Tibial artery (tissue), 4 donors: ENCODE measurements at regions not wholly inside any gene's neighbourhood (a gene's known extent, or its start where the extent isn't known, plus 50 kb on each side); places are given as distances from the start of the nearest gene placed in this dataset.
A peak's percentile ranks its signal among the peaks of the same experiment; 100 is the strongest.

Experiments
- DNase-seq, 2 donors: peaks; one replicate each; pipeline ENCODE4 v3.0.0-alpha.2; 2019
- H3K27ac ChIP-seq, 2 donors: fragments of 200-600 bp; sonication (generic) in 1 of 2; 1 replicate in 1 of 2; 2 replicates in 1 of 2; pipeline ENCODE4 v1.5.1; 2018 to 2019; ENCODE audit warnings: mild to moderate bottlenecking in 1 of 2
- H3K27me3 ChIP-seq, 2 donors: fragments of 200-600 bp; sonication (generic) in 1 of 2; one replicate each; pipeline versions ENCODE4 v1.5.1 to v1.6.0; 2016 to 2019
- H3K36me3 ChIP-seq, 3 donors: fragments of 200-600 bp; sonication (generic) in 2 of 3; one replicate each; pipeline ENCODE4 v1.5.1; 2016 to 2019; ENCODE audit warnings: mild to moderate bottlenecking in 2 of 3
- H3K4me1 ChIP-seq, 4 donors: fragments of 200-600 bp; sonication (generic) in 2 of 4; 1 replicate in 3 of 4; 2 replicates in 1 of 4; pipeline ENCODE4 v1.5.1; 2016 to 2019
- H3K4me3 ChIP-seq, 2 donors: fragments of 200-600 bp; sonication (generic) in 1 of 2; 1 replicate in 1 of 2; 2 replicates in 1 of 2; pipeline ENCODE4 v1.5.1; 2018 to 2019; ENCODE audit warnings: mild to moderate bottlenecking in 2 of 2
- H3K9me3 ChIP-seq, 3 donors: fragments of 200-600 bp; sonication (generic) in 1 of 3; one replicate each; pipeline ENCODE4 v1.5.1; 2016 to 2019
- intact Hi-C: fragments of 100-400 bp; cut with DNase I; formaldehyde crosslinking; loops from one replicate; pipeline ENCODE4 v1.15.0; 2023; ENCODE audit warnings: low total_unique reads
- TF ChIP-seq, protein P1 (sequence below), 2 experiments: fragments of 200-600 bp in 1 of 2; fragments of 450-650 bp in 1 of 2; IDR thresholded peaks; one replicate each; pipeline ENCODE4 v1.5.1; 2017 to 2019; ENCODE audit warnings: antibody characterized with exemption in 2 of 2, mild to moderate bottlenecking in 1 of 2, moderate library complexity in 1 of 2

- TF ChIP-seq, protein P1, sequence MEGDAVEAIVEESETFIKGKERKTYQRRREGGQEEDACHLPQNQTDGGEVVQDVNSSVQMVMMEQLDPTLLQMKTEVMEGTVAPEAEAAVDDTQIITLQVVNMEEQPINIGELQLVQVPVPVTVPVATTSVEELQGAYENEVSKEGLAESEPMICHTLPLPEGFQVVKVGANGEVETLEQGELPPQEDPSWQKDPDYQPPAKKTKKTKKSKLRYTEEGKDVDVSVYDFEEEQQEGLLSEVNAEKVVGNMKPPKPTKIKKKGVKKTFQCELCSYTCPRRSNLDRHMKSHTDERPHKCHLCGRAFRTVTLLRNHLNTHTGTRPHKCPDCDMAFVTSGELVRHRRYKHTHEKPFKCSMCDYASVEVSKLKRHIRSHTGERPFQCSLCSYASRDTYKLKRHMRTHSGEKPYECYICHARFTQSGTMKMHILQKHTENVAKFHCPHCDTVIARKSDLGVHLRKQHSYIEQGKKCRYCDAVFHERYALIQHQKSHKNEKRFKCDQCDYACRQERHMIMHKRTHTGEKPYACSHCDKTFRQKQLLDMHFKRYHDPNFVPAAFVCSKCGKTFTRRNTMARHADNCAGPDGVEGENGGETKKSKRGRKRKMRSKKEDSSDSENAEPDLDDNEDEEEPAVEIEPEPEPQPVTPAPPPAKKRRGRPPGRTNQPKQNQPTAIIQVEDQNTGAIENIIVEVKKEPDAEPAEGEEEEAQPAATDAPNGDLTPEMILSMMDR (IDR thresholded peaks at IDR 0.05): peak; percentile 87 to 90
- H3K27me3 ChIP-seq: no peaks in the 10 kb centered on the region
- H3K27ac ChIP-seq: peak overlapping the region; percentile 42 to 43
- peaks cover 0 to 14% (median 8%) of the 10 kb centered on the region in 4 donors for H3K4me1 ChIP-seq
- DNase-seq: peak; percentile 81 to 89
- H3K9me3 ChIP-seq: peaks cover 0 to 9% (median 0%) of the 10 kb centered on the region in 3 donors
- intact Hi-C loops: loop anchor here (10.0 kb wide), 3 partner anchors 361 to 981 kb away; partner anchors contain the start of gene DUSP10
- H3K4me3 ChIP-seq: peak overlapping the region; percentile 5 to 35
- no peaks in the 10 kb centered on the region for H3K36me3 ChIP-seq
Measured at GRCh38 chr1:222455188-222455879, 92.6 kb downstream of the HHIPL2 start.

DNA sequence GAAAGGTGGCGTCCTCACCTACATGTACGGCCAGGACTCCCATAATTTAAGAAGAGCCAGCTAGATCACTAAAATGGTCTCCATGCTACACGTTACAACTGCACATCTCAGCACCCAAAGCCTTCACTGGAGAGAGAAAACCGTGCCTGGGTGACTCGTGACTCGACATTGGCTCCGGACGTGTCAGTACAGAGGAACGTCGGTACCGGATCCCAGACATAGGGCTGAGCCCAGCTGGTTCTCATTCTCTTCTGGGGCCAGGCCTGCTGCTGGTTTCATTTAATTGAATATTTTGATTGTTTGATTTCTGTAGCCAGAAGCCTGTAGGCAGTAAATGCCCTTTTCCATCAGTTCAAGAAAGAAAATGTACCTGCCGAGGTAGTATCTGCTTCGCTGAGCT is 93.1 kb downstream of the HHIPL2 start:
- Histone ChIP-seq H3K36me3 (no peaks in the 10 kb centered on the region), H3K4me3 (peak overlapping the region; percentile 5 to 35), H3K4me1 (peaks cover 0 to 14% (median 8%) of the 10 kb centered on the region in 4 donors), H3K27me3 (no peaks in the 10 kb centered on the region), H3K9me3 (peaks cover 0 to 9% (median 0%) of the 10 kb centered on the region in 3 donors), H3K27ac (peak overlapping the region; percentile 42 to 43)
- intact Hi-C loops: loop anchor here (10.0 kb wide), 3 partner anchors 360 to 980 kb away; partner anchors contain the start of gene DUSP10
- DNase-seq: no peak
- TF ChIP-seq, protein P1 (IDR thresholded peaks at IDR 0.05): no peak

DNA sequence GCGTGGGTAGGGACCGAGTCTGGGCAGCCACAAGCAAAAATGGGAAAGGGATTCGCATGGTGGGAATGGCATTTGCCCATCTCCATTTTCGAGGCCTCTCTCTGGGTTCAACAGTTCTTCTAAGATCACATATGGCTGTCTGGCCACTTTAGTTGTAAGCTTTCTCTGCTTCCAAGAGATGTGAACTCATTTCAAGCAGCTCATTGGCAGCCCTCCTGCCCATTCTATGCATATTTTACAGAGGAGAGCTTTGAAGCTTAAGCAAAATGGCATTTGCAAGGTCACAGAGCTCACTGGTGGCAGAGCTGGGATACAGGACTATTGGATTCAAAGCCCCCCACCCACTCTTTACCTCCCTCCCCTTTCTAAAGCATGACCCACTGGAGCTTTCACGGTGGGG is 93.7 kb downstream of the HHIPL2 start:
- H3K9me3 ChIP-seq: peaks cover 0 to 9% (median 0%) of the 10 kb centered on the region in 3 donors
- no peak for DNase-seq
- intact Hi-C loops: loop anchor here (10.0 kb wide), 3 partner anchors 359 to 979 kb away; partner anchors contain the start of gene DUSP10
- no peak overlapping the region for H3K4me3 ChIP-seq
- H3K27ac ChIP-seq: no peak overlapping the region
- TF ChIP-seq, protein P1 (IDR thresholded peaks at IDR 0.05): no peak
- H3K36me3 ChIP-seq: no peaks in the 10 kb centered on the region
- no peaks in the 10 kb centered on the region for H3K27me3 ChIP-seq
- H3K4me1 ChIP-seq: peaks cover 0 to 14% (median 8%) of the 10 kb centered on the region in 4 donors

DNA sequence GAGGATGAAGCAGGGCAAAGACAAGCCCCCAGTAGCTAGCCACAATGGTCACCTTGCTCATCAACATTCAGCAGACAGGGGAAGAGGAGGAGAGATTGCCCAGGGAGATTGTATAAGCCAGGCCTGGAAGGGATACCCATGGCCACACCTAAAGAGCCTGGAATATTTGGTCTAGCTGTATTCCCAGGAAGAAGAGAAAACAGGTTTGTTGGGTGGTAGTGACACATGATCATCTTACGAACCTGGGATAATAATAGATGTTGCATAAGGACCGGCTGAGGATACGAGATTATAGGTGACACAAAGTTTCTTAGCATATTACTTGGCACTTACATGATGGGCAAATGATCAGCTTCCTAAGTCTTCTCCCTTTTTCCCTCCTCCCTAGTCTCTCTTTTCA is 95.9 kb downstream of the HHIPL2 start:
- DNase-seq: no peak
- Histone ChIP-seq H3K27me3 (no peaks in the 10 kb centered on the region), H3K36me3 (no peaks in the 10 kb centered on the region), H3K4me1 (peaks cover 0 to 14% (median 8%) of the 10 kb centered on the region in 4 donors), H3K27ac (no peak overlapping the region), H3K9me3 (no peaks in the 10 kb centered on the region), H3K4me3 (no peak overlapping the region)
- intact Hi-C loops: loop anchor here (10.0 kb wide), 3 partner anchors 357 to 977 kb away; partner anchors contain the start of gene DUSP10
- TF ChIP-seq, protein P1 (IDR thresholded peaks at IDR 0.05): no peak

DNA sequence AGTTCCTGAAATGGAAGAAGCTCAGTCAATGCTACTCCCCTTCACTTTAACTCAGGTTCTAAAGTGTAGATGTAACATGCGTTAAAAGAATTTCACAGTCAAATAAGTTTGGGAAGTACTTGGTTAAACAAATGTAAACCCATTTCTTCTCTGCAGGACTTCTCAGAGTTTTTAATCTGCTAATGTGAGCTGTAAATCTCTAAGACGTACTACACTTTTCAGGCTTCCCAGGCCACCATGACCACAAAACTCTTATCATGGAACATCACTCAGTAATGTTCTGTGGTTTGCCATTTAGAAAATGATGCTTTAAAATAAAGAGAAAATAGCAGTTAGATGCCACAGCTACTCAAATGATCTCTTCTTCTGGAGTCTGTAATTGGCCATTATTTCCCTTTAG is 104.3 kb downstream of the HHIPL2 start:
- TF ChIP-seq, protein P1 (IDR thresholded peaks at IDR 0.05): no peak
- Histone ChIP-seq H3K27me3 (no peaks in the 10 kb centered on the region), H3K4me1 (no peaks in the 10 kb centered on the region), H3K36me3 (no peaks in the 10 kb centered on the region), H3K4me3 (no peak overlapping the region), H3K9me3 (no peaks in the 10 kb centered on the region), H3K27ac (no peak overlapping the region)
- intact Hi-C loops: no loop called here
- no peak for DNase-seq
